GM12874 (cell line): ENCODE measurements at regions not wholly inside any gene's neighbourhood (a gene's known extent, or its start where the extent isn't known, plus 50 kb on each side); places are given as distances from the start of the nearest gene placed in this dataset.

ENCODE experiments used
- TF ChIP-seq, protein P1 (sequence below): IDR thresholded peaks from 2 replicates; pipeline ENCODE4 v1.5.1; 2011; ENCODE audit warnings: low read depth, mild to moderate bottlenecking, control low read depth, low read length, moderate library complexity; ENCODE audit not compliant: insufficient read depth

DNA sequence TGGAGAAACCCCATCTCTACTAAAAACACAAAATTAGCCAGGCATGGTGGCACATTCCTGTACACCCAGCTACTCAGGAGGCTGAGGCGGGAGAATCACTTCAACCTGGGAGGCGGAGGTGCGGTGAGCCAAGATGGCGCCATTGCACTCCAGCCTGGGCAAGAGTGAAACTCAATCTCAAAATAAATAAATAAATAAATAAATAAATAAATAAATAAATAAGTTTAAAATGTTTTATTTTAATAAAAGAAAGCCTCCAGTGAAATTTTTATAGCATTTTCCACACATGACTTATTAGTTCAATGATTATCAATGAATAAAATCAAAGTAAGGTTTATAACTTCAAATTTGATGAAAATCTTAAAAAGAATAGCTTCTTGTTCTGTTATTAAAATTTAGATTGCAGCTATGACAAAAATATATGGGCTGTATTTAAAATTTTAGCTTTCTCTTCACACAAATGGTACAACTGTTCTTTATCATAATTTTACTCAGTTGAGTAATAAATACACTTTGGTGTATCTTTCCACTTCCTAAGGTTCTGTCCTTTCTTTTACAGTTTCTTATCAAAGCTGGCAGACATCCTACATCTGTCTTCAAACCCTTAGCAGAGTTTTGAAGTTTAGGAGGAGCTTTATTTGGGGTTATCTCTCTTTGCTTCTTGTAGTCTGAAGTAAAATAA, 78.4 kb upstream of the ZSWIM2 start:
- TF ChIP-seq, protein P1, sequence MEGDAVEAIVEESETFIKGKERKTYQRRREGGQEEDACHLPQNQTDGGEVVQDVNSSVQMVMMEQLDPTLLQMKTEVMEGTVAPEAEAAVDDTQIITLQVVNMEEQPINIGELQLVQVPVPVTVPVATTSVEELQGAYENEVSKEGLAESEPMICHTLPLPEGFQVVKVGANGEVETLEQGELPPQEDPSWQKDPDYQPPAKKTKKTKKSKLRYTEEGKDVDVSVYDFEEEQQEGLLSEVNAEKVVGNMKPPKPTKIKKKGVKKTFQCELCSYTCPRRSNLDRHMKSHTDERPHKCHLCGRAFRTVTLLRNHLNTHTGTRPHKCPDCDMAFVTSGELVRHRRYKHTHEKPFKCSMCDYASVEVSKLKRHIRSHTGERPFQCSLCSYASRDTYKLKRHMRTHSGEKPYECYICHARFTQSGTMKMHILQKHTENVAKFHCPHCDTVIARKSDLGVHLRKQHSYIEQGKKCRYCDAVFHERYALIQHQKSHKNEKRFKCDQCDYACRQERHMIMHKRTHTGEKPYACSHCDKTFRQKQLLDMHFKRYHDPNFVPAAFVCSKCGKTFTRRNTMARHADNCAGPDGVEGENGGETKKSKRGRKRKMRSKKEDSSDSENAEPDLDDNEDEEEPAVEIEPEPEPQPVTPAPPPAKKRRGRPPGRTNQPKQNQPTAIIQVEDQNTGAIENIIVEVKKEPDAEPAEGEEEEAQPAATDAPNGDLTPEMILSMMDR = no peak

DNA sequence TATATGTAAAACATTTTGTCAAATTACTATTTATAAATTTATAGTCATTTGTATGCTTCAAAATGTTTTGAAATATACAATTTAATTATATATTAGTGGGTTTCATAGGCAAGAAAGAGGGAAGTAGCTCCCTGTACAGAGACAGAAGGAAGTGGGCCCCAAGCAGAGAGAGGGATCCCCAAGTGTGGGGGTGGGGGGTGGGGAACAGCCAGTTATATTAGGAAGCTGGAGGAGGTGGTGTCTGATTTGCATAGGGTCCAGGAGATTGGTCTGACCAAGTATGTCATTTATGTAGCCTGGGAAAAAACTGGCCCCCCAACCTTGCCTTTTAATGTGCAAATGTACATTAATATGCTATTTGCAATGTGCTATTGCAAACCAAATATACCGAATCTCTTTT, 76.5 kb upstream of the ZSWIM2 start:
- TF ChIP-seq, protein P1 = no peak

DNA sequence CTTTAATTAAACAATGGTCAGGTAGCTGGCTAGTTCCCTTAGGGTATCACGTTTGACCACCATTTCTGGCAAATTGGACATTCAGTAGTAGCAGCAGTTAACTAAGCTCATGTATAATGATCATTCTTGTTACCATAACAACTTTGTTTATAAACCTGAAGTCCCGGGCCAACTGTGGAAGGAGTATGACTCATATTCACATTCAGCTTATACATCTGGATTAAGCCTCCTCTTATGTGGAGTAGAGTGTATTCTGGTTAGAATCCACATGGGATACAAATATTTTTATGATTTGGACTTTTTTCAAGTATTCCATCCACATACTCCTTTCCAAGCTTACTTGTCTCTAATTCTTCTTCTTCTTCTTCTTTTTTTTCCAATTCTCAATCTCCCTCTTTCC, 70.3 kb upstream of the ZSWIM2 start:
- TF ChIP-seq, protein P1 = no peak

DNA sequence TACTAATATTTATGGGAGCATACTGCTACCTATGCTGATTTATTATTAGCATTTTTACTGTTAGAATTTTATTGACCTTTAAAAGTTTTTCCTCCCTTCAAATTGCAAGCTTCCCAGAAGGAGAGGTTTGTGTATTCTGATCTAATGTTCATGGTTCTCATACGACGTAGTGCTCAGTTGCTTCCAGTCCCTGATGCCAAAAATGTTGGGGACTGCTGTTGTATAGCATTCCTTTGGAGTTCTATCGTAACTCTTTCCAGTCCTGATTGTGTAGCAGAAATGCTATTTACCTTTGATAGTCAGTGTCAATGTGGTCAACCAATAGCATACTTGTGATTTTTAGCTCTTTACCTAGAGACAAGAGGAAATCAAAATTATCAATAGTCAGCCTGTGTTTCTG, 69.5 kb upstream of the ZSWIM2 start:
- TF ChIP-seq, protein P1 = no peak

DNA sequence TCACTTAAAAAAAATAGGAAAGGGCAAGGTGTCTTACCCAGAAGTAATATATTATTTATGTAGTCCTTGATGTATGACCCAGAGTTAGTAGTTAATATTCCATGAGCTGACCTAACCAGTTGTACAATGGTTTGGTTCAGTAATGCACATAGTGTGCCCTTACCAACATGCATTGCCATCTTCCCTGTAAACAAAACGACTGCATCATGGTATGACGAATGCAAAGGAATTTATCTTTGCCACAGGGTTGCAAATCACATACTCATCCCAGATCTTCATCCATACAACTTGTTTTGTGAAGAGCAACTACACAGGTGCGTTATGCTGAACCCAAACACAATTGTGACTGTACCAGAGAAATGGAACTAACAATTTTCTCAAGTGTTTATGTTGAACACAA, 68.9 kb upstream of the ZSWIM2 start:
- TF ChIP-seq, protein P1 = no peak

DNA sequence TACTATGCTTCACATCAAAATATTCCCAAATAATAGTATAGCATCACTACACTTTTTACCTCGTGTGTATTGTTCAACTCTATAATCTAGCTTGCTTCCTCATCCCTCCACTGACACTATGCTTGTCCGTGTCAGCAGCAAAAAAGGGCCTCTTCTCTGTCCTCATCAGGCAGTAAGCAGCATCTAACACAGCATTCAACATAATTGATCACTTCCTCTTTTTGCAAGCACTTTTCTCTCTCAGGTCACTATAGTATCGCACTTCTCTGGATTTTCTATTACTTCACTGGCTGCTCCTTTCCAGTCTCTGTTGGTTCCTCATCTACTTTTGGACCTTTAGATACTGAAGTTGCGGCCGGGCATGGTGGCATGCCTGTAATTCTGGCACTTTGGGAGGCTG, 64.9 kb upstream of the ZSWIM2 start:
- TF ChIP-seq, protein P1 = no peak

DNA sequence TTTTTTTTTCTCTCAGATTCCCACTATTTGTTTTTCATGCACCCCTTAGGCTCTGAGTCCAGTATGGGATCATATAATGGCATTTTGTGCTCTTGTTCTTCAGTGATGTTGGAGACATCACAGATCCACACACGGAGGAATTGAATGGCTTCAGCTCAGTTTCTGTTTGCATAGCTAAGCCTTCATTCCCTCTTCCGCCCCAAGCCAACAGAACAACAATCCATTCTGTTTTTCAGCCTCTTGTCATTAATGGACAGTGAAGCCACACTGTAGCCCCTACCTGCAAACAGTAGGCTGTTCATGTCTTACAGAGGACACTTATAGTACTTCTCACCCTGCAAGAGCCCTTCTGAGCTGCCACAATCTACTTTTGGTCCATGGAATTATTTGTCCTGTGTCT, 64.0 kb upstream of the ZSWIM2 start:
- TF ChIP-seq, protein P1 = no peak

DNA sequence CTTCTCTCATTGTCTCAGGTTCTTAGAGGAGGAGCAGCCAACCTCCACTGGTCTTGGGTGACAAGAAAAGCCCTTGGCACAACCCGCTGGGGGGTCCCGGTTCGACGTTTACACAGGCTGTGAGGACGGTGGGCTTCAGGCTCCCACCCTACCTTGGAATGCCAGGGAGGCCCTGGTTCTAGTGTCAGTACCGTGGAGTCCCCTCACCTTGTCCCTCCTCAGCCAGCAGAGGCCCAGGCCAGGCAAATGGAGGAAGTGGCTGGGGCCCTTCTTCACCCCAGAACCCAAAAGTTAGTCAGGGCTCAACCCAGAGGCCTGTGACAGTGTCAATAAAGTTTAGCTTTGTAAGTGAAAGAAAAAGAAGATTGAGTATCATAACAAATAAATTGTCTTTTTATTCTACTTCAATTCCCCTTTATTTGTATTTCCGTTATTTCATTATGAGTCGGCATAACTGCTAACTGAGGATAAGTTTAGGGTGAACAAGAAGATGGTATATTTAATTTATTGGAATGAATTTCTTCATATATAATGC, 62.6 kb upstream of the ZSWIM2 start:
- TF ChIP-seq, protein P1 = no peak
